GM23248 (cell line): ENCODE measurements at regions not wholly inside any gene's neighbourhood (a gene's known extent, or its start where the extent isn't known, plus 50 kb on each side); places are given as distances from the start of the nearest gene placed in this dataset.

ENCODE experiments used
- EZH2 ChIP-seq: fragments of 200-600 bp; sonication (generic); IDR thresholded peaks from 2 replicates; pipeline ENCODE4 v1.6.1; 2018; ENCODE audit warnings: antibody characterized with exemption, mild to moderate bottlenecking; ENCODE audit not compliant: insufficient read depth, poor library complexity, severe bottlenecking
- EZH2phosphoT487 ChIP-seq: fragments of 200-600 bp; sonication (generic); IDR thresholded peaks from 2 replicates; pipeline ENCODE4 v1.6.1; 2018; ENCODE audit warnings: antibody characterized with exemption, moderate library complexity, mild to moderate bottlenecking, low read depth; ENCODE audit not compliant: insufficient read depth

GRCh38 chr20:22339946-22340345 is 244.4 kb downstream of the FOXA2 start:
- no peak for TF ChIP-seq EZH2phosphoT487
- TF ChIP-seq EZH2 = no peak
